HG03025 (cell line): ENCODE measurements at regions not wholly inside any gene's neighbourhood (a gene's known extent, or its start where the extent isn't known, plus 50 kb on each side); places are given as distances from the start of the nearest gene placed in this dataset.
"Not testable (repeated sequence)": the region's sequence is repeated elsewhere in the genome, so short reads cannot be mapped to it uniquely, and the experiment has no call there.

Experiments used
- ATAC-seq: cut with Tn5 transposase; IDR thresholded peaks from one replicate; pipeline ENCODE4 v1.9.1; 2021; ENCODE audit warnings: mild to moderate bottlenecking, moderate library complexity; ENCODE audit not compliant: unreplicated experiment, low FRiP score

- ATAC-seq: no peak
Measured at GRCh38 chr12:90831712-90832111, 123.3 kb downstream of the CCER1 start.

- no peak for ATAC-seq
Measured at GRCh38 chr12:90829044-90829443, 125.9 kb downstream of the CCER1 start.

DNA sequence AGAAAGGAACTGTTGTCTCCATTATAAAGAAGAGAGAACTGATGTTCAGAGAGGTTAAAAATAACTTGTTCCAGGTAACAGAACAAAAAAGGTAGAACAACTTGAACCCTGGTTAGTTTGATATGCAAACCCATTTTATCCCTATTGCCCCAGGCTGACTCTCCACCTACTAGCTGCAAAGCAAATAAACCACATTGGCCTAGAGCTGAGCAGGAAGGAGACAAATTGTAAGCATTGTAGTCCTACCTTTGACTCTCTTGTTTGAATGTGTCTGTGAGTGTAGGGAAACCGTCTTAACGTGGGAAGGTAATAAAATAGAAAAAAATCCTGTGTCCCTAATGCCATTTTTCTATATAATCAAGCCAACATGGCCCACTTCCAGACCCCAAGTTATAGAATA, 126.4 kb downstream of the CCER1 start:
- ATAC-seq: no peak

DNA sequence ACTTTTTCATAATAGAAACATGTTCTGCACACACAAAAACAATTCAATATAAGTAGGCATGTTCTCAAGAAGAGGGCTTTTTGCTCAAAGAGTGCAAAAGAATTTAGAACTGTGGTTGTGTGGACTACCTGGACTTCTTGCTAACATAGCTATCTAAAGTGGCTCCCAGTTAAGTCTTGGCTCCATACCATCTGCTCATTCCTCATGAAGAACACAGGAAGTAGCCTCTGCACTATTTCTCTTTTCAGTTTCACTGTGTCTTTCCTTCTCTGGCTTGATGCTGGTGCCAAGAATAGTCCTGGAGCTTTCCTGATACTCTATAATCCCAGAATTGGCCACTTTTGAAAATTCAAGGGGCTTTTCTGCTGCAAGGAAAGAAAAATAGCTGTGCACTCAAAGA, 127.4 kb downstream of the CCER1 start:
- ATAC-seq: no peak

DNA sequence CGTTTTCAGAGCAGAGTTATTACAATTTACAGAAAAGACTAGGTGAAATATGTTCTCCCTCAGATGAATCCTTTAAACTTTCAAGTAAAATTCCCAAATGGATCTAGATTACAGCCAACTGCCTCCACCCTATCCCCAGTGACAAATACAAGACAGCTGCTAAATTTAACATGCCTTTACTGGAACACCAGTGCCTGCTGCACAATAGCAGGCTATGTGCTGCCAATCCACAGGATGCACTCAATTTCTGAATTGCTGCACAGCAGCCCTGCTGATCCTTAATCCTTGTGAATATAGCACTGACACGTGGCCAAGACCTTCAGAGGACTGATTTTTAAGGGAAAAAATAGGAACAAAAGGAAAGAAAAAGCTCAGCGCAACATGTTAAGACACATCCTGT, 128.9 kb downstream of the CCER1 start:
- ATAC-seq: no peak

- no peak for ATAC-seq
Measured at GRCh38 chr12:90823859-90824258, 131.1 kb downstream of the CCER1 start.

DNA sequence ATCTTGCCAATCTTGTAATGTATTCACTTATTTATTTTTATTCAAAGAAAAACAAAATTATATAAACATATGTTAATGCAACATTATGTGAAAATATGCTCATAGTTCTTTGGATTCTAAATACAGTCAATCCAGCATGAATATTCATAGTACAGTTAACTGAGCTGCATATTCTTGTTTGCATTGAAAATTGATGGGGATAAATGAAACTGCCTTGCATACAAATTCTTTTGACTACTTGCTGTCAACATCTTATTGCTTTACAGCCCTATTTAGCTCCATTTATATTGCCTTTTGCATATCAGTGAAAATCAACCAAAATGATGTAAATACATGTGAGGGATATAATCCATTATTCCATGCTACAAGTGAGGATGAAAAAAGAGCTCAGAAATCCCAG, 135.3 kb downstream of the CCER1 start:
- ATAC-seq: no peak

- ATAC-seq: no peak
Measured at GRCh38 chr12:90816353-90817089, 138.5 kb downstream of the CCER1 start.

DNA sequence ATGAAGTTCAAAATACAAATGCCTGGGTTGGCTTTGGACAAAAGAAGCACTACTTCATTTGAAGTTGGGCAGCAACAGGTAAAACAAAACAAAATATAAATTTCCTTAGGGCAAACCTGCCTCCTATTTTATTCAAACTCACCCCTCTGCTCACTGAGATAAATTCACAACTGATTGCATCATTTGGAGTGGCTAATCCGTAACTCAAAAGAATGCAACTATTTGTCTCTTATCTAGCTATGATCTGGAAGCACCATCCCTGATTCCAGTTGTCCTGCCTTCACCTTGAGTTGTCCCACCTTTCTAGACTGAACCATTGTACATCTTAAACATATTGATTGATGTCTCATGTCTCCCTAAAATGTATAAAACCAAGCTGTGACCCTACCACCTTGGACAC, 145.0 kb downstream of the CCER1 start:
- ATAC-seq: no peak

DNA sequence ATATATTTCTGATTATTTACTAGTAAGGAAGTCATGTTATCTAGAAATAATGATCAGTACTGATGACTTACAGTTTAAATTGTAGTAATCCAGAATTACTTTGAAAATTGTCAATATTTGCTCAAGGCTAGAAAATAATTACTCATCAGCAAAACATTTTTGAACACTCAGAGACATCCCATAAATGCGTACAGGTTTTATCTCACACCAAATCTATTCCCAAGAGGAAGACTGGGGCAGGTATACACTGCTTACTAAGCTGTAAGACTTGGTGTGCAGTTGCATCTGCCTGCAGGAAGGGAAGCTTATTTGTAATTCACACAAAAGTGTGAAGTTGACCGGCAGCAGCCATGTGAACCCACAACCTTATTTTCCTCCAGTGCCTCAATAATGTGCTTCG, 146.4 kb downstream of the CCER1 start:
- ATAC-seq: no peak

DNA sequence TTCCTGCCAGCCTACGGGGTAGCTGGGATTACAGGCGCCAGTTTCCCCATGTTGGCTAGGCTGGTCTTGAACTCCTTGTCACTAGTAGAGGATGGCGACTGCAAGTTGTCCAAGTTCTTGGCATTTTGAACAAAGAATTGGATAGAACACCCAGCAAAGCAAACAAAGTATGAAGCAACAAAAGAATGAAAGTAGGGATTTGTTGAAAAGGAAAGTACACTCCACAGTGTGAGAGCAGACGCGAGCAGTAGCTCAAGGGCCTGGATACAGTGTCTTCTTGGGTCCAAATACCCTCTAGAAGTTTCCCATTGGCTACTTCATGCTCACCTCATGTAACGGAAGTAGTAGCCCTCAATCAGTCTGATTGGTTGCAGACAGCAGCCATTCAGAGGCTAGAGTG, 152.2 kb downstream of the CCER1 start:
- no peak for ATAC-seq

DNA sequence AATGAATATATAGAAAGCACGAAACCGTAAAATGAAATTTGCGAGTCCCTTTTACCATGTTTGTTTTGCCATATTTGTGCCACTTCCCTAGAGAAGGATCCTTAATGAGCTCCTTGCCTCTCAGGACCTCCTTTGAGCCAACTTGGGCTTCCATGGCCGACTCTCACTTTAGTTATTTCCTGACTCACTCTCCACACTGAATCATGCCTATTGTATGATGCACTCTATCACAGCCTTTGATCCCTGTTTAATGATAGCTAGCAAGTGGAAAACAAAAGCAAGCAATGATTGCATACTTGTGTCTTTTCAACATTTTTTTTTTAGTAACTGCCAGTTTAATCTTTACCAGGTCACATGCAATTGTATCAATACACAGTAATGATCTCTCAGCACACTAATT, 153.2 kb downstream of the CCER1 start:
- no peak for ATAC-seq

GRCh38 chr12:90794212-90794611, 160.8 kb downstream of the CCER1 start:
- no peak for ATAC-seq

DNA sequence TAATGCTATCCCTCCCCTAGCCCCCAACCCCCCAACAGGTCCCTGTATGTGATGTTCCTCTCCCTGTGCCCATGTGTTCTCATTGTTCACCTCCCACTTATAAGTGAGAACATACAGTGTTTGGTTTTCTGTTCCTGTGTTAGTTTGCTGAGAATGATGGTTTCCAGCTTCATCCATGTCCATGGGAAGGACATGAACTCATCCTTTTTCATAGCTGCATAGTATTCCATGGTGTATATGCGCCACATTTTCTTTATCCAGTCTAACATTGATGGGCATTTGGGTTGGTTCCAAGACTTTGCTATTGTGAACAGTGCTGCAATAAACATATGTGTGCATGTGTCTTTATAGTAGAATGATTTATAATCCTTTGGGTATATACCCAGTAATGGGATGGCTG, 162.3 kb downstream of the CCER1 start:
- not testable (repeated sequence) for ATAC-seq

DNA sequence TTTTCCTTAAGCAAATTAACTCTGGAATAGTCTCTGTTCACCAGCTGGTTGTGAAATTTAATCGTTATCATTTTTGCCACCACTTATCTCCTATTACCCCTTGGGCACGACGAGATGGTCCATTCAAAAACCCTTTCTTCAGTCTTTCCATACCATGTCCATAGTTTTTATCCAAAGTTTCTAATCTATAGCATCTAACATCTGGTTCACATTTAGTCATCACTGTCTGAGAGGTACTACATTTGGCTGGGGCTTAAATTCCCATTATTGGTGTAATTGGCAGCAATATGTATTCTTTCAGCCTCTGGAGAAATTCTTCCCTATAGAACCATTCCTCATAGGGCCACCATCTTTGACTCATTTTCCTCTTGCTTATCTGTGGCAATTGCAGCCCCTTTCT, 163.5 kb downstream of the CCER1 start:
- no peak for ATAC-seq

- ATAC-seq: no peak
Measured at GRCh38 chr12:90790747-90791146, 164.2 kb downstream of the CCER1 start.

DNA sequence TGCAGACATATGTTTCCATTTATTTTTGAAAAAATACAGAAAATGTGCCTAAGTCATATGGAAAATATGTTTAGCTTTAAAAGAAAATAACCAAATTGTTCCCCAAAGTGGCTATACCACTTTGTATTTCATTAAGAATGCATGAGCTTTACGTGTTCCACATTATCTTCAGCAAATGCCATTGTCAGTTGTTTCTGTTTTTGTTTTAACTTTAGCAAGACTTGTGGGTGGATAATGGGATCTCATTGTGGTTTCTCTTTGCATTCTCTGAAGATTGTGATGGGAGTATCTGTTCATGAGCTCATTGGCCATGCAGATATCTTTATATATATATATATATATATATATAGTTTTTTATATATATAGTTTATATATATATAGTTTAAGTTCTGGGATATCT, 181.5 kb downstream of the CCER1 start:
- ATAC-seq: no peak

- ATAC-seq: no peak
Measured at GRCh38 chr12:90770861-90771260, 184.1 kb downstream of the CCER1 start.

DNA sequence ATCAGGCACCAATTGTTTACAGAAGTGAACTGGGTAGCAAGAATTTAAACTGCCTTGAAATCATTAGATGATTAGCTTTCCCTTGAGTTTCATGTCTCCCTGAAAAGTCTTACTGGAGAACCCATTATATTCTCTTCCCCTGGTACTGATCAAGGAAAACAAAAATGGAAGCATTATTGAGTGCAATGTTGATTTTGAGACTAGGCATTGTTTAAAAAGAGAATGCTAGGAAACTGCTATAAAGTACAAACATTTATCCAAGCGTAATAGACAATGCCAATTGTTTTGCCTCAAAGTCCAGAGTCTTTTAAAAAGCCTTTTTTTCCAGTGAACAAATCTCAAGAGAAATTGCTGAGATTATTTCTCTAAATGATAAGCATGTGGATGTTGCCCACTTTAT, 197.0 kb downstream of the CCER1 start:
- ATAC-seq: no peak

DNA sequence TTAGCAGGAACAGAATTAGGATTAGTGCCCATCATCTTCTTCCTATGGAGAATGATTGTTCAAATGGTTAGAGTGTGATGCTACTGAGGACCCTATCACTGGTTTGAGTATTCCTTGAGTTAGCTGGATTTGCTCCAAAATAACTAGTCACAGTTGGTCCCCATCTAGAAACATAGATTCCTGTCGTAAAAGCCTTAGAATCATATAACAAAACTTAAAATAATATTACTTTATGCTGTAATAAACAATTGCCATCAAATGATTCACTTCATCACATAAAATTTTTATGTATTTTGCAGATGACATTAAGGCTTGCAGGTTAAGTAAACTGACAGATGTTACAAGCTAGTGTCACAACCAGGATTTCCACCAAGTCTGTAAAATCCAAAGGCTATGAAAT, 209.8 kb downstream of the CCER1 start:
- no peak for ATAC-seq

DNA sequence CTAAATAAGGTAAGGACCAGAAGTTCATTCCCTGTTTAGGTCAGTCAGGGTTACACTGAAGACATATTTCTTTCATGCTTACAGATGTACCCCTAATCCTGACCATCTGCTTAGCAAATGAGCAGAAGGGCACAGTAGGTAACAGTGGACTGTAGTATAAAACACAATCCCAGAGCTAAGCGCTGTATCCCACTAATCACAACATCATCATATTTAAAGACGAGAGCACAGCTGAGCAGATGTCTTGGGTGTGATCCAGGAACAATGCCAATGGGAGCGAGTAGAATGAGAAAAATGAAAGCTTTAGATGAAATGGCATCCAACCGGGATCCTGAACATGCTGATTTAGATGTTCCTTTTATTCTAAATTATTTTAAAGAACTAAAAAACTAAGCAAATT, 213.4 kb downstream of the CCER1 start:
- ATAC-seq: no peak

DNA sequence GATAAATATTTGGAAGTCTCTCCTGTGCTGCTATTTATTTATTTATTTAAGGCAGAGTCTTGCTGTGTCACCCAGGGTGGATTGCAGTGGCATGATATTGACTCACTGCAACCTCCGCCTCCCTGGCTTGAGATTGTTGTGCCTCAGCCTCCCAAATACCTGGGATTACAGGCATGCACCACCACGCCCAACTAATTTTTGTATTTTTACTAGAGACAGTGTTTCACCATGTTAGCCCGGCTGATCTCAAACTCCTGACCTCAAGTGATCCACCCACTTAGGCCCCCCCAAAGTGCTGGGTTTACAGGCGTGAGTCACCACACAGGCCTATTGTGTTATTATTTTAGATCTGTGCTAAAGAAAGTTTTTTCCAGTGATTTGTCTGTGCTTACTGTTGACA, 225.2 kb downstream of the CCER1 start:
- no peak for ATAC-seq

GRCh38 chr12:90712671-90713070, 242.3 kb downstream of the CCER1 start:
- no peak for ATAC-seq
